ENCODE measurements at regions not wholly inside any gene's neighbourhood (a gene's known extent, or its start where the extent isn't known, plus 50 kb on each side); places are given as distances from the start of the nearest gene placed in this dataset.

GRCh38 chr5:148897842-148898241 lies 71.4 kb downstream of the ADRB2 start:
- intact Hi-C loops (cut with micrococcal nuclease): no loop called here
- no peak for DNase-seq
- no peak overlapping the region for H3K9ac ChIP-seq (ENCODE audit: insufficient read depth, low read length, poor library complexity, severe bottlenecking)
- H3K4me1 ChIP-seq (ENCODE audit: control insufficient read depth in 1 of 2, insufficient read depth in 2 of 2, low read length in 2 of 2): no peaks in the 10 kb centered on the region
- Mint-ChIP-seq H3K27ac (no peak overlapping the region), H3K4me1 (no peaks in the 10 kb centered on the region), H3K36me3 (peaks cover 0 to 1% of the 10 kb centered on the region in 2 donors), H3K27me3 (ENCODE audit: low read depth in 3 of 3) (peaks cover 0 to 2% (median 0%) of the 10 kb centered on the region in 3 donors), H3K9me3 (peaks cover 11 to 25% (median 16%) of the 10 kb centered on the region in 7 donors), H3K4me3 (no peak overlapping the region)
- H3K36me3 ChIP-seq (replicated peaks in 1 of 2; ENCODE audit: control insufficient read depth in 1 of 2, insufficient read depth in 2 of 2, low read length in 2 of 2): no peaks in the 10 kb centered on the region
- H3K4me3 ChIP-seq (replicated peaks in 1 of 3; ENCODE audit: low read depth in 2 of 3, low read length in 3 of 3): no peak overlapping the region
- H3K9me3 ChIP-seq (replicated peaks in 1 of 2; ENCODE audit: control insufficient read depth in 1 of 2, insufficient read depth in 1 of 2, low read length in 2 of 2): peaks cover 0 to 5% of the 10 kb centered on the region in 2 donors
- no peak for TF ChIP-seq CTCF (IDR thresholded peaks at IDR 0.05)
- H3K27me3 ChIP-seq (ENCODE audit: control insufficient read depth in 2 of 2, insufficient read depth in 2 of 2, low read length in 2 of 2): no peaks in the 10 kb centered on the region
- no peaks in the 10 kb centered on the region for H3K79me2 ChIP-seq (ENCODE audit: insufficient read depth, low read length)
- WGBS (ENCODE audit: insufficient coverage): 98% methylated on average over 8 of the region's 9 CpGs
- no peak overlapping the region for H3K4me2 ChIP-seq (replicated peaks; ENCODE audit: extremely low read depth, low read length, poor library complexity, severe bottlenecking)
- no peaks in the 10 kb centered on the region for H4K20me1 ChIP-seq (ENCODE audit: insufficient read depth, low read length)
- H2AFZ ChIP-seq (ENCODE audit: insufficient read depth, low read depth, low read length, poor library complexity, severe bottlenecking): no peak overlapping the region
- H3K27ac ChIP-seq (ENCODE audit: low read depth in 1 of 2, low read length in 2 of 2): no peak overlapping the region

GRCh38 chr5:148898413-148899075 lies 72.1 kb downstream of the ADRB2 start:
- Mint-ChIP-seq H3K27me3 (ENCODE audit: low read depth in 3 of 3) (peaks cover 0 to 2% (median 0%) of the 10 kb centered on the region in 3 donors), H3K27ac (no peak overlapping the region), H3K9me3 (peaks cover 10 to 22% (median 16%) of the 10 kb centered on the region in 7 donors), H3K36me3 (no peaks in the 10 kb centered on the region), H3K4me1 (no peaks in the 10 kb centered on the region), H3K4me3 (no peak overlapping the region)
- Histone ChIP-seq H3K4me1 (ENCODE audit: control insufficient read depth in 1 of 2, insufficient read depth in 2 of 2, low read length in 2 of 2) (no peaks in the 10 kb centered on the region), H3K36me3 (replicated peaks in 1 of 2; ENCODE audit: control insufficient read depth in 1 of 2, insufficient read depth in 2 of 2, low read length in 2 of 2) (no peaks in the 10 kb centered on the region), H3K79me2 (ENCODE audit: insufficient read depth, low read length) (no peaks in the 10 kb centered on the region), H3K4me2 (replicated peaks; ENCODE audit: extremely low read depth, low read length, poor library complexity, severe bottlenecking) (no peak overlapping the region), H2AFZ (ENCODE audit: insufficient read depth, low read depth, low read length, poor library complexity, severe bottlenecking) (no peak overlapping the region), H3K27me3 (ENCODE audit: control insufficient read depth in 2 of 2, insufficient read depth in 2 of 2, low read length in 2 of 2) (no peaks in the 10 kb centered on the region), H3K4me3 (replicated peaks in 1 of 3; ENCODE audit: low read depth in 2 of 3, low read length in 3 of 3) (no peak overlapping the region), H3K27ac (ENCODE audit: low read depth in 1 of 2, low read length in 2 of 2) (no peak overlapping the region), H3K9me3 (replicated peaks in 1 of 2; ENCODE audit: control insufficient read depth in 1 of 2, insufficient read depth in 1 of 2, low read length in 2 of 2) (peaks cover 0 to 5% of the 10 kb centered on the region in 2 donors), H3K9ac (ENCODE audit: insufficient read depth, low read length, poor library complexity, severe bottlenecking) (no peak overlapping the region), H4K20me1 (ENCODE audit: insufficient read depth, low read length) (no peaks in the 10 kb centered on the region)
- WGBS (ENCODE audit: insufficient coverage): no CpG with 5 or more reads among the region's 2 CpGs
- intact Hi-C loops (cut with micrococcal nuclease): no loop called here
- no peak for TF ChIP-seq CTCF (IDR thresholded peaks at IDR 0.05)
- DNase-seq: no peak
